Effector memory CD8-positive, alpha-beta T cell (primary cell): ENCODE measurements at regions not wholly inside any gene's neighbourhood (a gene's known extent, or its start where the extent isn't known, plus 50 kb on each side); places are given as distances from the start of the nearest gene placed in this dataset.
"Not testable (repeated sequence)": the region's sequence is repeated elsewhere in the genome, so short reads cannot be mapped to it uniquely, and the experiment has no call there.

Experiments used
- ATAC-seq: fragments of 150-1000 bp; cut with Tn5 transposase; replicated peaks from 2 replicates; pipeline ENCODE4 v1.10.0; 2021; ENCODE audit warnings: mild to moderate bottlenecking, moderate library complexity
- DNase-seq, 3 experiments: peaks; one replicate each; pipeline ENCODE4 v3.0.0; 2021
- H3K27ac Mint-ChIP-seq, 2 donors: one replicate each; pipeline ENCODE4 v1.8.0; 2022; ENCODE audit warnings: mild to moderate bottlenecking in 2 of 2, mixed read lengths in 2 of 2, moderate library complexity in 2 of 2
- H3K27me3 Mint-ChIP-seq, 2 donors: one replicate each; pipeline ENCODE4 v1.8.0; 2022; ENCODE audit warnings: mixed read lengths in 2 of 2
- H3K36me3 Mint-ChIP-seq: one replicate; pipeline ENCODE4 v1.8.0; 2022; ENCODE audit warnings: mild to moderate bottlenecking, moderate library complexity, mixed read lengths; ENCODE audit not compliant: insufficient read depth
- H3K4me1 Mint-ChIP-seq, 2 donors: one replicate each; pipeline ENCODE4 v1.8.0; 2022; ENCODE audit warnings: low read depth in 2 of 2, mixed read lengths in 2 of 2
- H3K4me3 Mint-ChIP-seq, 2 donors: one replicate each; pipeline ENCODE4 v1.8.0; 2022; ENCODE audit warnings: mild to moderate bottlenecking in 2 of 2, mixed read lengths in 2 of 2, moderate library complexity in 2 of 2
- H3K9me3 Mint-ChIP-seq, 2 donors: one replicate each; pipeline ENCODE4 v1.8.0; 2022; ENCODE audit warnings: mixed read lengths in 2 of 2

GRCh38 chr9:85186218-85186585 lies 516.7 kb downstream of the NTRK2 start:
- H3K36me3 Mint-ChIP-seq = no peaks in the 10 kb centered on the region
- DNase-seq (no peak), ATAC-seq (no peak)
- H3K27me3 Mint-ChIP-seq = peaks cover 6 to 19% of the 10 kb centered on the region in 2 donors
- peaks cover 0 to 5% of the 10 kb centered on the region in 2 donors for H3K9me3 Mint-ChIP-seq
- no peak overlapping the region for H3K4me3 Mint-ChIP-seq
- H3K27ac Mint-ChIP-seq = no peak overlapping the region
- no peaks in the 10 kb centered on the region for H3K4me1 Mint-ChIP-seq

GRCh38 chr9:85185486-85186217 lies 516.1 kb downstream of the NTRK2 start:
- Mint-ChIP-seq H3K36me3 (no peaks in the 10 kb centered on the region), H3K4me3 (no peak overlapping the region), H3K27me3 (peaks cover 9 to 19% of the 10 kb centered on the region in 2 donors), H3K27ac (no peak overlapping the region), H3K4me1 (no peaks in the 10 kb centered on the region), H3K9me3 (peaks cover 0 to 7% of the 10 kb centered on the region in 2 donors)
- ATAC-seq (no peak), DNase-seq (no peak)

- Mint-ChIP-seq H3K36me3 (no peaks in the 10 kb centered on the region), H3K27ac (no peak overlapping the region), H3K4me1 (no peaks in the 10 kb centered on the region), H3K4me3 (no peak overlapping the region), H3K9me3 (peaks cover 0 to 7% of the 10 kb centered on the region in 2 donors), H3K27me3 (peaks cover 9 to 12% of the 10 kb centered on the region in 2 donors)
- no peak for DNase-seq
- ATAC-seq = no peak
Observed at GRCh38 chr9:85182383-85182782, 512.9 kb downstream of the NTRK2 start.

GRCh38 chr9:85178474-85178873 lies 508.9 kb downstream of the NTRK2 start:
- Mint-ChIP-seq H3K27me3 (peaks cover 24 to 25% of the 10 kb centered on the region in 2 donors), H3K4me3 (no peak overlapping the region), H3K27ac (no peak overlapping the region), H3K4me1 (no peaks in the 10 kb centered on the region), H3K36me3 (no peaks in the 10 kb centered on the region), H3K9me3 (peaks cover 0 to 7% of the 10 kb centered on the region in 2 donors)
- no peak for ATAC-seq
- DNase-seq = no peak

GRCh38 chr9:85173967-85174366 lies 504.4 kb downstream of the NTRK2 start:
- no peaks in the 10 kb centered on the region for H3K4me1 Mint-ChIP-seq
- ATAC-seq (no peak), DNase-seq (no peak)
- no peak overlapping the region for H3K4me3 Mint-ChIP-seq
- H3K27me3 Mint-ChIP-seq = peaks cover 17 to 18% of the 10 kb centered on the region in 2 donors
- H3K9me3 Mint-ChIP-seq = peaks cover 2 to 10% of the 10 kb centered on the region in 2 donors
- H3K36me3 Mint-ChIP-seq = no peaks in the 10 kb centered on the region
- no peak overlapping the region for H3K27ac Mint-ChIP-seq

- no peak for ATAC-seq
- peaks cover 2 to 10% of the 10 kb centered on the region in 2 donors for H3K9me3 Mint-ChIP-seq
- H3K27ac Mint-ChIP-seq = no peak overlapping the region
- H3K4me3 Mint-ChIP-seq = no peak overlapping the region
- no peak for DNase-seq
- H3K4me1 Mint-ChIP-seq = no peaks in the 10 kb centered on the region
- H3K27me3 Mint-ChIP-seq = peaks cover 17 to 21% of the 10 kb centered on the region in 2 donors
- no peaks in the 10 kb centered on the region for H3K36me3 Mint-ChIP-seq
Observed at GRCh38 chr9:85172001-85172978, 502.8 kb downstream of the NTRK2 start.

- peaks cover 17 to 27% of the 10 kb centered on the region in 2 donors for H3K27me3 Mint-ChIP-seq
- DNase-seq (no peak), ATAC-seq (no peak)
- H3K27ac Mint-ChIP-seq = no peak overlapping the region
- peaks cover 2 to 10% of the 10 kb centered on the region in 2 donors for H3K9me3 Mint-ChIP-seq
- H3K36me3 Mint-ChIP-seq = no peaks in the 10 kb centered on the region
- no peaks in the 10 kb centered on the region for H3K4me1 Mint-ChIP-seq
- H3K4me3 Mint-ChIP-seq = no peak overlapping the region
Observed at GRCh38 chr9:85171163-85171562, 501.6 kb downstream of the NTRK2 start.

- Mint-ChIP-seq H3K4me1 (no peaks in the 10 kb centered on the region), H3K27ac (no peak overlapping the region), H3K9me3 (peaks cover 2 to 10% of the 10 kb centered on the region in 2 donors), H3K27me3 (peaks cover 0 to 10% of the 10 kb centered on the region in 2 donors), H3K36me3 (no peaks in the 10 kb centered on the region), H3K4me3 (no peak overlapping the region)
- ATAC-seq = no peak
- DNase-seq = no peak
Observed at GRCh38 chr9:85168412-85168811, 498.9 kb downstream of the NTRK2 start.

GRCh38 chr9:85167146-85167545 lies 497.6 kb downstream of the NTRK2 start:
- DNase-seq = no peak
- H3K27me3 Mint-ChIP-seq = peaks cover 0 to 8% of the 10 kb centered on the region in 2 donors
- no peaks in the 10 kb centered on the region for H3K4me1 Mint-ChIP-seq
- H3K36me3 Mint-ChIP-seq = no peaks in the 10 kb centered on the region
- H3K4me3 Mint-ChIP-seq = no peak overlapping the region
- no peak overlapping the region for H3K27ac Mint-ChIP-seq
- H3K9me3 Mint-ChIP-seq = peaks cover 2 to 10% of the 10 kb centered on the region in 2 donors
- ATAC-seq = no peak

GRCh38 chr9:85163825-85164224 lies 494.3 kb downstream of the NTRK2 start:
- ATAC-seq = no peak
- Mint-ChIP-seq H3K4me1 (no peaks in the 10 kb centered on the region), H3K27ac (no peak overlapping the region), H3K36me3 (no peaks in the 10 kb centered on the region), H3K9me3 (no peaks in the 10 kb centered on the region), H3K27me3 (peaks cover 0 to 8% of the 10 kb centered on the region in 2 donors), H3K4me3 (no peak overlapping the region)
- DNase-seq = no peak

- no peak overlapping the region for H3K4me3 Mint-ChIP-seq
- no peaks in the 10 kb centered on the region for H3K9me3 Mint-ChIP-seq
- H3K27ac Mint-ChIP-seq = no peak overlapping the region
- H3K4me1 Mint-ChIP-seq = no peaks in the 10 kb centered on the region
- H3K36me3 Mint-ChIP-seq = no peaks in the 10 kb centered on the region
- DNase-seq (no peak), ATAC-seq (no peak)
- peaks cover 0 to 8% of the 10 kb centered on the region in 2 donors for H3K27me3 Mint-ChIP-seq
Observed at GRCh38 chr9:85163415-85163814, 493.9 kb downstream of the NTRK2 start.

GRCh38 chr9:85162822-85163221 lies 493.3 kb downstream of the NTRK2 start:
- no peaks in the 10 kb centered on the region for H3K36me3 Mint-ChIP-seq
- H3K4me3 Mint-ChIP-seq = no peak overlapping the region
- no peak for ATAC-seq
- DNase-seq = no peak
- H3K27me3 Mint-ChIP-seq = peaks cover 0 to 8% of the 10 kb centered on the region in 2 donors
- no peaks in the 10 kb centered on the region for H3K9me3 Mint-ChIP-seq
- no peaks in the 10 kb centered on the region for H3K4me1 Mint-ChIP-seq
- H3K27ac Mint-ChIP-seq = no peak overlapping the region

GRCh38 chr9:85160944-85161343 lies 491.4 kb downstream of the NTRK2 start:
- ATAC-seq, H3K4me3 Mint-ChIP-seq, DNase-seq, H3K9me3 Mint-ChIP-seq, H3K27me3 Mint-ChIP-seq, H3K4me1 Mint-ChIP-seq, H3K36me3 Mint-ChIP-seq, H3K27ac Mint-ChIP-seq: not testable (repeated sequence)
